ENCODE measurements at regions not wholly inside any gene's neighbourhood (a gene's known extent, or its start where the extent isn't known, plus 50 kb on each side); places are given as distances from the start of the nearest gene placed in this dataset.

GRCh38 chr4:166323250-166323649 lies 450.2 kb downstream of the TLL1 start:
- Histone ChIP-seq H3K9ac (ENCODE audit: low read depth, low read length, poor library complexity, severe bottlenecking) (no peak overlapping the region), H3K79me2 (ENCODE audit: insufficient read depth, low read length) (no peaks in the 10 kb centered on the region), H3K4me1 (ENCODE audit: insufficient read depth, low read length, poor library complexity, severe bottlenecking) (no peaks in the 10 kb centered on the region), H3K36me3 (ENCODE audit: insufficient read depth, low read length) (no peaks in the 10 kb centered on the region), H3K9me2 (replicated peaks; ENCODE audit: low read depth, low read length) (no peaks in the 10 kb centered on the region), H3K27me3 (ENCODE audit: insufficient read depth, low read length, poor library complexity, severe bottlenecking) (no peaks in the 10 kb centered on the region), H3K4me3 (ENCODE audit: low read length, poor library complexity, severe bottlenecking) (no peak overlapping the region), H4K20me1 (ENCODE audit: insufficient read depth, low read length, poor library complexity, severe bottlenecking) (no peaks in the 10 kb centered on the region), H3F3A (ENCODE audit: low read depth) (no peaks in the 10 kb centered on the region), H3K4me2 (ENCODE audit: low read depth, low read length, poor library complexity, severe bottlenecking) (no peak overlapping the region), H3K9me3 (ENCODE audit: insufficient read depth, low read depth, low read length) (no peaks in the 10 kb centered on the region), H2AFZ (ENCODE audit: low read length) (no peak overlapping the region)
- TF ChIP-seq, protein P1, sequence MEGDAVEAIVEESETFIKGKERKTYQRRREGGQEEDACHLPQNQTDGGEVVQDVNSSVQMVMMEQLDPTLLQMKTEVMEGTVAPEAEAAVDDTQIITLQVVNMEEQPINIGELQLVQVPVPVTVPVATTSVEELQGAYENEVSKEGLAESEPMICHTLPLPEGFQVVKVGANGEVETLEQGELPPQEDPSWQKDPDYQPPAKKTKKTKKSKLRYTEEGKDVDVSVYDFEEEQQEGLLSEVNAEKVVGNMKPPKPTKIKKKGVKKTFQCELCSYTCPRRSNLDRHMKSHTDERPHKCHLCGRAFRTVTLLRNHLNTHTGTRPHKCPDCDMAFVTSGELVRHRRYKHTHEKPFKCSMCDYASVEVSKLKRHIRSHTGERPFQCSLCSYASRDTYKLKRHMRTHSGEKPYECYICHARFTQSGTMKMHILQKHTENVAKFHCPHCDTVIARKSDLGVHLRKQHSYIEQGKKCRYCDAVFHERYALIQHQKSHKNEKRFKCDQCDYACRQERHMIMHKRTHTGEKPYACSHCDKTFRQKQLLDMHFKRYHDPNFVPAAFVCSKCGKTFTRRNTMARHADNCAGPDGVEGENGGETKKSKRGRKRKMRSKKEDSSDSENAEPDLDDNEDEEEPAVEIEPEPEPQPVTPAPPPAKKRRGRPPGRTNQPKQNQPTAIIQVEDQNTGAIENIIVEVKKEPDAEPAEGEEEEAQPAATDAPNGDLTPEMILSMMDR (conservative IDR thresholded peaks at IDR 0.05; ENCODE audit: low read length), result no peak
- no peak for TF ChIP-seq EZH2phosphoT487 (IDR thresholded peaks at IDR 0.05; ENCODE audit: borderline replicate concordance)

DNA sequence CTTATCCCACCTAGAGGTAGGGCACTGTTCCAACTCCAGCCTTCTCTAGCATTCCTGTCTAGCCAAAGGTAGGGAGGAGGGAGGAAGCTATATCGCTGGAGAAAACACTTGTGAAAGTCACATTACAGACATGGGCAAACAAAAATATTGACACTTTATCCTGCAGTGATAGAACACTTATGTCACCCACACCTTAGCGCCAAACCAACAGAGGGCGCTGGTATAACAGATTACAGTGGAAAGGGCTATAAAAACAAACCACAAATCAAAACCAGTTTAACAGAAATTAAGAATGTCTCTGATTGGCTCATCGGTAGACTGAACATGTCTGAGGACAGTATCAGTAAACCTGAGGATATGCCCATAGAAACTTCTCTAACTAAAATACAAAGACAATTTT lies 451.3 kb downstream of the TLL1 start:
- TF ChIP-seq, protein P1 (conservative IDR thresholded peaks at IDR 0.05; ENCODE audit: low read length), result peak; percentile 72
- no peak for TF ChIP-seq EZH2phosphoT487 (IDR thresholded peaks at IDR 0.05; ENCODE audit: borderline replicate concordance)

DNA sequence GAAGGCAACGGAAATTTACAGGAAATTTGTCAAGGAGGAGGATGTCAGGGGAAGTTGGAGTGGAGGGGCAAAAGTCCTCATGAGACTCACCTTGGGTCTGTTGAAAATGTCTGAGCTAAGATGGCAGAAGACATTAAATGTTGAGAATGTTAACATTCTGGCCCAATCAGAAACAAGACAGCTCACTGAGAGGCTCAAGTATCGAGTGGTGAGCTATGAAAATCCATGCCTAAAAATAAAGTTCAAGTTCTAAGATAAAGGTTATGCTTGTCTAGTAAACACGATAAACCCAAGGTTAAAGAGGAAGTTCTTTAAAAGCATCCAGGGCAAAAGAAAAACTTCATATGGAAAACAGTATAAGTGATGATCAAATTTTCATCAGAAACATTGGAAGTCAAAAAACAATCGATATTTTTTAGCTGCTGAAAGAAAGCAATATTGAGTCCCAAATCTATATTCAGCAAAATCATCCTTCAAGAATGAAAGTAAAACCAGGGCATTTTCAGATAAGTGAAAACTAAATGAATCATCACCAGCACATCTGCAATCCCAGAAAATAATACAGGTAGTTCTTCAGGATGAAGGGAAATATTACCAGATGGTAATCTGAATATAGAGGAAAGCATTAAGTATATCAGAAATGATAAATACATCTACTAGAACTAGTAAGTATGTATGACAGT lies 462.4 kb downstream of the TLL1 start:
- Histone ChIP-seq H3K4me2 (ENCODE audit: low read depth, low read length, poor library complexity, severe bottlenecking) (no peak overlapping the region), H3K27me3 (ENCODE audit: insufficient read depth, low read length, poor library complexity, severe bottlenecking) (no peaks in the 10 kb centered on the region), H3K9ac (ENCODE audit: low read depth, low read length, poor library complexity, severe bottlenecking) (no peak overlapping the region), H3F3A (ENCODE audit: low read depth) (no peaks in the 10 kb centered on the region; the same call in 1 of the 2 replicates), H4K20me1 (ENCODE audit: insufficient read depth, low read length, poor library complexity, severe bottlenecking) (no peaks in the 10 kb centered on the region), H3K4me3 (ENCODE audit: low read length, poor library complexity, severe bottlenecking) (no peak overlapping the region), H2AFZ (ENCODE audit: low read length) (0 out of 2 replicates have a peak overlapping the region, but pooled peaks have one; percentile 32), H3K36me3 (ENCODE audit: insufficient read depth, low read length) (no peaks in the 10 kb centered on the region), H3K79me2 (ENCODE audit: insufficient read depth, low read length) (no peaks in the 10 kb centered on the region), H3K4me1 (ENCODE audit: insufficient read depth, low read length, poor library complexity, severe bottlenecking) (peaks cover 9% of the 10 kb centered on the region), H3K9me3 (ENCODE audit: insufficient read depth, low read depth, low read length) (no peaks in the 10 kb centered on the region), H3K9me2 (replicated peaks; ENCODE audit: low read depth, low read length) (no peaks in the 10 kb centered on the region)
- no peak for TF ChIP-seq EZH2phosphoT487 (IDR thresholded peaks at IDR 0.05; ENCODE audit: borderline replicate concordance)
- TF ChIP-seq, protein P1 (conservative IDR thresholded peaks at IDR 0.05; ENCODE audit: low read length), result no peak

More for the DNA sequence above, 451.3 kb downstream of the TLL1 start:
- no peaks in the 10 kb centered on the region for H3K27me3 ChIP-seq (ENCODE audit: insufficient read depth, low read length, poor library complexity, severe bottlenecking)
- H3K9ac ChIP-seq (ENCODE audit: low read depth, low read length, poor library complexity, severe bottlenecking), result no peak overlapping the region
- H3K9me3 ChIP-seq (ENCODE audit: insufficient read depth, low read depth, low read length), result no peaks in the 10 kb centered on the region
- no peaks in the 10 kb centered on the region for H3K9me2 ChIP-seq (replicated peaks; ENCODE audit: low read depth, low read length)
- H3K79me2 ChIP-seq (ENCODE audit: insufficient read depth, low read length), result no peaks in the 10 kb centered on the region
- no peak overlapping the region for H3K4me3 ChIP-seq (ENCODE audit: low read length, poor library complexity, severe bottlenecking)
- H3K4me2 ChIP-seq (ENCODE audit: low read depth, low read length, poor library complexity, severe bottlenecking), result no peak overlapping the region
- H4K20me1 ChIP-seq (ENCODE audit: insufficient read depth, low read length, poor library complexity, severe bottlenecking), result no peaks in the 10 kb centered on the region
- no peaks in the 10 kb centered on the region for H3F3A ChIP-seq (ENCODE audit: low read depth)
- no peak overlapping the region for H2AFZ ChIP-seq (ENCODE audit: low read length)
- H3K36me3 ChIP-seq (ENCODE audit: insufficient read depth, low read length), result no peaks in the 10 kb centered on the region
- H3K4me1 ChIP-seq (ENCODE audit: insufficient read depth, low read length, poor library complexity, severe bottlenecking), result no peaks in the 10 kb centered on the region
